ENCODE measurements at regions not wholly inside any gene's neighbourhood (a gene's known extent, or its start where the extent isn't known, plus 50 kb on each side); places are given as distances from the start of the nearest gene placed in this dataset.

DNA sequence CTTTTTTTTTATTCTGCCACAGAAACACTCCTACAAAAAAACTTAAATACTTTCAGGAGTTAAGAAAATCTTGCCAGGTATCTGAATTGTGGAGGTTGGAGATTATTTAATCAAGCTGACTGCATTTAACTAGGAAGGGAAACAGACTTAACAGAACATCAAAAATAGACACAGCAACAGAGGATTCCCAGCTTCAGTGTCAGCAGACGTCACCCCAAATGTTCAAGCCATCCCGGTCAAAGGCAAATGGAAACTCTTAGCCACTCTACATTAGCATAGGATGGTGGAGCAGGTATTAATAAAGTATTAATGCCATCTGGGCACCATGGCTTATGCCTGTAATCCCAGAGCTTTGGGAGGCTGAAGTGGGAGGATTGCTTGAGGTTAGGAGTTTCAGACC is 139.7 kb upstream of the SVIL start:
- TF ChIP-seq, protein P1, sequence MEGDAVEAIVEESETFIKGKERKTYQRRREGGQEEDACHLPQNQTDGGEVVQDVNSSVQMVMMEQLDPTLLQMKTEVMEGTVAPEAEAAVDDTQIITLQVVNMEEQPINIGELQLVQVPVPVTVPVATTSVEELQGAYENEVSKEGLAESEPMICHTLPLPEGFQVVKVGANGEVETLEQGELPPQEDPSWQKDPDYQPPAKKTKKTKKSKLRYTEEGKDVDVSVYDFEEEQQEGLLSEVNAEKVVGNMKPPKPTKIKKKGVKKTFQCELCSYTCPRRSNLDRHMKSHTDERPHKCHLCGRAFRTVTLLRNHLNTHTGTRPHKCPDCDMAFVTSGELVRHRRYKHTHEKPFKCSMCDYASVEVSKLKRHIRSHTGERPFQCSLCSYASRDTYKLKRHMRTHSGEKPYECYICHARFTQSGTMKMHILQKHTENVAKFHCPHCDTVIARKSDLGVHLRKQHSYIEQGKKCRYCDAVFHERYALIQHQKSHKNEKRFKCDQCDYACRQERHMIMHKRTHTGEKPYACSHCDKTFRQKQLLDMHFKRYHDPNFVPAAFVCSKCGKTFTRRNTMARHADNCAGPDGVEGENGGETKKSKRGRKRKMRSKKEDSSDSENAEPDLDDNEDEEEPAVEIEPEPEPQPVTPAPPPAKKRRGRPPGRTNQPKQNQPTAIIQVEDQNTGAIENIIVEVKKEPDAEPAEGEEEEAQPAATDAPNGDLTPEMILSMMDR (conservative IDR thresholded peaks at IDR 0.05; ENCODE audit: low read depth, low read length) = no peak
- TF ChIP-seq EZH2 (IDR thresholded peaks at IDR 0.05; ENCODE audit: borderline replicate concordance, low read depth, low read length, poor library complexity, severe bottlenecking) = no peak

All from A673 (cell line).